DMS153 treated with DMSO at 0.1 percent for 48 hours (cell line): ENCODE measurements at regions not wholly inside any gene's neighbourhood (a gene's known extent, or its start where the extent isn't known, plus 50 kb on each side); places are given as distances from the start of the nearest gene placed in this dataset.

ENCODE experiments used
- DNase-seq: peaks from one replicate; lab custom pipeline; 2025; ENCODE audit not compliant: unreplicated experiment; lab: John Stamatoyannopoulos, UW

DNA sequence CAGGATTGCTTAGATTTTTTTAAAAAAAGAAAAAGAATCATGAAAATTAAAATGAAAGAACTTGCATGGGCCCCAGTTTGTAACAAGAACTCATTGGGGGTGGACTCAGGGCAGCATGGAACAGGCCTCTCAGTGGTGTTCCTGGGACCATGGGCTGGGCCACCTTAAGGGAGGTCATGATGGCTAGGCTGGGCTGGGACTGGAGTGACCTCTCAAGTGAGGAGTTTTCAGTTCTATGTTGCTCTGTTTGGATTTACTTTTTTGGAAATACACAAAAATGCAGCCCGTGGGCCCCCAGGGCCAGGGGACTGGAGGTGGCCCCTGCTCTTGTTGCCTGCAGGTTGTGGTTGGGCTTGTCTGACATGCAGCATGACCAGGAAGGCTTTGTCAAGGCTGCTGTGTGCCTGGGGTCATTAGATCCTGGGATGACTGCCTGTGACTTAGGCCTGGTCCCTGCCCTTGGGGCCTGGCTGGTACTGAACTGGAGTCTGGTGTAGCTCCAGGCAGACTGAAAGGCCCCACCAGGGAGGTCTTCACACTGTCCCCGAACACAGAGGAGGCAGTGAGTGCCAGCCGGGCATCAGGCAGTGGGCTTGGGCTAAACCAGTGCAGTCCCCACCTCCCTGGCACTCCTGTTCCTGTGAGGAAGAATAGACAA is 115.6 kb downstream of the GLI2 start:
- DNase-seq, result no peak

DNA sequence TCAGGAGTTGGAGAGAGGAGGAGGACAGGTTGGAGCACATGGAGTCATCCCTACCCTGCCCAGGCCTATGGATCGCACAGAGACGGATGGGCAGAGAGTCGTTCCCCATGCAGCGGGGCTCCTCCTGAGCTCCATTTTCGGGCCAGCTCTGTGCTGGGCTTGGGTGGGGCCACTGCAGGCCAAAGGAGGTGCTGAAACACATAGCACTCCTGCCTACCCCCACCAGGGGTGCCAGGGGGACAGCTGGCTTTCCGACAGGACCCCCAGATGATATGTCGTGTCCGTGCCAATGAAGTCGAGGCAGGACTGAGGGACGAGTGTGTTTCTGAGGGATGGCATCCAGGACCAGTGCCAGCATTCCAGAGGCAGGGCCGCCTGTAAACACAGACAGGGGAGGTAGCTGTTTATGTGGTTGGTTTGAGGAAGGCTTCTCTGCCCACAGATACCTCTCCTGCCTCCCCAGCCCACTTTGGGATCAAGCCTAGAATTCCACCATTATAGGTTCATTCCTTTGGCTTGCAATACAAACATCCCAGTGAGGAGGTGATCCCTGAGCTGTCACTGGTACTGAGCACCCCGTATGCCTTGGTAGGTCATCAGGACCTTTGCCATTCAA is 116.6 kb downstream of the GLI2 start:
- no peak for DNase-seq

GRCh38 chr2:120853306-120854013 is 117.8 kb downstream of the GLI2 start:
- DNase-seq, result no peak

- no peak for DNase-seq
These were observed 118.4 kb downstream of the GLI2 start for GRCh38 chr2:120854014-120854620.

GRCh38 chr2:120854766-120855530 is 119.3 kb downstream of the GLI2 start:
- no peak for DNase-seq

GRCh38 chr2:120855855-120856405 is 120.3 kb downstream of the GLI2 start:
- no peak for DNase-seq

DNA sequence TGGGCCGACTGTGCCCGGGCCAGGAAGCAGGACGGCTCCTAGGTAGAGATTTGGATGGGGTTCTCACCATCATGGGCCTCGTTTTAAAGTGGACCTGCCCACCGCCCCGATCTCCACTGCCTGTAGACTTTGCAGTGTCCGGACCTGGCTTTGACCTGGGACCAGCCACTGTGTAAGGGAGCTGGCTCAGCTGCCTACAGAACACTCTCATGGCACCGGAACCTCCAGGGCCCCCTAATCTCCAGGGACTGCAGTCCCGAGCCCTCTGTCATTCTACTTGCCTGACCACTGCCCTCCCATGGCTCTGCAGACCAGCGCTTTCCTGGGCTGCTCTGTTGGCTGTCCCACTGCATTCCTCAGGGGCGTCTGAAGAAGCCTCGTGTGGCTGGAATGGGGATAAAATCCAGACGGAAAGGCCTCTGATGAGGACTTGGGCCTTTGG is 120.8 kb downstream of the GLI2 start:
- DNase-seq, result no peak

GRCh38 chr2:120857422-120857821 is 121.8 kb downstream of the GLI2 start:
- DNase-seq, result no peak

- DNase-seq, result no peak
These were observed 122.3 kb downstream of the GLI2 start for GRCh38 chr2:120857931-120858330.

GRCh38 chr2:120858361-120859106 is 122.9 kb downstream of the GLI2 start:
- no peak for DNase-seq

DNA sequence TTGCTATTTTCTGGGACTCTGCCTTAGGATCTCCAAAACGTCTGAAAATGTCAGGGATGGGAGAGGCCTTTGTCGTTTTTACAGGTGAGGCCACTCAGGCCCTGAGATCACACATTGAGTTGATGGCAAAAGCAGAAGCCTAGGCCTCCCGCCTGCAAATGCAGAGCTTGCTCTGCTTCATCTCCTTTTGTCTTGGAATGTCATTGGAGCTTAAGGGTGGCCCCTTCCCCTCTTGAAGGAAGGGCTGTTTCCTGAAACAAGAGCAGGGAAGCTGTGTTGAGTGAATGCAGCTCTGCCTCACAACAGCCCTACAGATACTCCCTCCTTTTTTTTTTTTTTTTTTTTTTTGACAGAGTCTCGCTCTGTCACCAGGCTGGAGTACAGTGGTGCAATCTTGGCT is 123.5 kb downstream of the GLI2 start:
- no peak for DNase-seq

- DNase-seq, result no peak
These were observed 124.3 kb downstream of the GLI2 start for GRCh38 chr2:120859814-120860578.

GRCh38 chr2:120860579-120860922 is 124.9 kb downstream of the GLI2 start:
- DNase-seq, result no peak

GRCh38 chr2:120861191-120861575 is 125.5 kb downstream of the GLI2 start:
- DNase-seq, result no peak

DNA sequence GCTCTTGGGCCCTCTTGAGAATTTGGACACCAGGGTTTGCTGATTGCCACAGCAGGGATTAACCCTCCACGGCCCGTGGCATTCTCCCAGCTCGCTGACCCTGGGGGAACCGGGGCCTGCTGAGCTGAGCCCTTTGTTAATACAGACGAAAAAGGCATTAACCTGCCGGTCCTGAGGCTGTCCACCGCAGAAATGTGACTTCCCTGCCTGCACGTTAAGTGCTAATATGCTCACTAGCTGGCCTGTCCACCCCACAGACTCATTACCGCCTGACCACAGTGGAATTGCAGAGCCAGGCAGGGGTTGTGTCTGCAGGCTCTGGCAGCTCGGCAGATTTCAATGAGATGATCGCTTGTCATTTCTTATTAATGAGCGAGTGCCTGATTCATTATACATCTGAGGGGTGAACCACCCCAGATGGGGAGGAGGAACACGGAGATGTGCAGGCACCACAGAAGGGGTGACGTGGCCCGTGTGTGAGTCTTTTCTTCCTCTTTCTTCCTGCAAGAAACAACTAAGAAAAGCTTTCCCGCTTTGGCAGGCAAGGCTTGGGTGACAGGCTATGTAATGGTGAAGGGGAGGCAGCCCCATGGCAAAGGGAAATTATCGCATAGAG is 126.0 kb downstream of the GLI2 start:
- no peak for DNase-seq

GRCh38 chr2:120862201-120863060 is 126.8 kb downstream of the GLI2 start:
- DNase-seq, result no peak

DNA sequence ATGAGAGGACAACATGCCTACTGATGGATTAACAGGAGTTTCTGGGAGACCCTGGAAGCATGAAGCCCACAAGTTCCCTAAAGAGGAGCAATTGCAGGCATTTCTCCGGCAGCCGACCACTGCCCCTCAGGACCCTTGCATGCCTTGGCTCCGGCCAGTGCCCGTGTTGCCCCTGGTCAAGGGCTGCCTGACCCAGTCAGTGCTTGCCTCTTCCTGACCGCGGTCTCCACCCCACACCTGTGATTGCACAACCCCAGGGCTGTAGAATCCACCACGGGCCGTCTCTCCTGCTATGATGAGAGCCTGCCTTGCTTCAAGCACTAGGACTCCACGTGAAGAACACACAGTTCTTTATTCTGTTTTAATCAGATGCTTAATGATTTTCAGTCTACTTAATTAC is 127.5 kb downstream of the GLI2 start:
- DNase-seq, result no peak

DNA sequence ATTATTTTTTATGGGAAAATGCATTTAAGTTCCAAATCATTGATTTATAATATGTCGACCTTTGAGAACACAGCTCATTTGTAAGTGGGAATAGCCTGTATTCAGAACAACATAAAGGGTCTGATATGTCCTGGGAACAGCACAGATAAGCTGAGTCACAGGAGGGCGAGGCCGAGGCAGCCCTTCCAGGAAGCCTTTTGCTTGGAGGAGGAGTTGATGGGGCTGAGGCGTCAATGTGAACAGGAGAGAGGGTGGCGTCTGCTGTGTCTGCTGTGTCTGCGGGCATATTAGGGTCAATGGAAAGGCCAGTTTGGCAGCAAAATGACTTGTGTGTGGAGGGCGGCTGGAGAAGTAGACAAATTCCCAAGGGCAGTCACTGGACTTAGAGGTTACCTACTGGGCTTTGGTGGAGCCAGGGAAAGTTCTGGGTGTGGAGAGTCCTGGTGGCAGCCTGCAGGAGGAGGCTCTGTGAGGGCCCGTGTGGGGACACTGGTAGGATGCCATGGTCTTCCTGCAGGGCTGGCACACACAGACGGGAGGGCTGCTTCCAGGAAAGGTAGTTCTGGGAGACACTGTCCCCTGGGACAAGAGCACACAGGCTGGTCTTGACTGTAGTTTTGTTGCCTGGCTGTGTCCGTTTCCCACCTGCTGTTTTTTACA is 128.1 kb downstream of the GLI2 start:
- no peak for DNase-seq
